Loucy (cell line): ENCODE measurements at regions not wholly inside any gene's neighbourhood (a gene's known extent, or its start where the extent isn't known, plus 50 kb on each side); places are given as distances from the start of the nearest gene placed in this dataset.
A peak's percentile ranks its signal among the peaks of the same experiment; 100 is the strongest.

Experiments used
- H2AFZ ChIP-seq: fragments of 200-600 bp; sonication (generic); 2 replicates; pipeline ENCODE4 v1.6.0; 2016; ENCODE audit warnings: antibody characterized with exemption, mild to moderate bottlenecking, low read length, moderate library complexity
- H3F3A ChIP-seq: fragments of 200-600 bp; 2 replicates; pipeline ENCODE4 v1.6.0; 2016; ENCODE audit warnings: antibody characterized with exemption, low read depth, mild to moderate bottlenecking
- H3K27me3 ChIP-seq: fragments of 200-600 bp; sonication (generic); 2 replicates; pipeline ENCODE4 v1.6.1; 2014; ENCODE audit warnings: low read length, mild to moderate bottlenecking; ENCODE audit not compliant: insufficient read depth, poor library complexity, severe bottlenecking
- H3K36me3 ChIP-seq: fragments of 200-600 bp; sonication (generic); 2 replicates; pipeline ENCODE4 v1.6.1; 2016; ENCODE audit warnings: low read length; ENCODE audit not compliant: insufficient read depth
- H3K4me1 ChIP-seq: fragments of 200-600 bp; sonication (generic); 2 replicates; pipeline ENCODE4 v1.5.1; 2014; ENCODE audit warnings: low read length, mild to moderate bottlenecking; ENCODE audit not compliant: insufficient read depth, poor library complexity, severe bottlenecking
- H3K4me2 ChIP-seq: fragments of 200-600 bp; sonication (generic); 2 replicates; pipeline ENCODE4 v1.6.0; 2014; ENCODE audit warnings: antibody characterized with exemption, low read length, low read depth, mild to moderate bottlenecking; ENCODE audit not compliant: poor library complexity, severe bottlenecking
- H3K4me3 ChIP-seq: fragments of 200-600 bp; sonication (generic); 2 replicates; pipeline ENCODE4 v1.5.1; 2014; ENCODE audit warnings: low read length, mild to moderate bottlenecking, mixed read lengths; ENCODE audit not compliant: poor library complexity, severe bottlenecking
- H3K79me2 ChIP-seq: fragments of 200-600 bp; sonication (generic); 2 replicates; pipeline ENCODE4 v1.6.1; 2014; ENCODE audit warnings: low read length; ENCODE audit not compliant: insufficient read depth
- H3K9ac ChIP-seq: fragments of 200-600 bp; sonication (generic); 2 replicates; pipeline ENCODE4 v1.6.0; 2014; ENCODE audit warnings: mild to moderate bottlenecking, low read depth, low read length, moderate library complexity; ENCODE audit not compliant: poor library complexity, severe bottlenecking
- H3K9me2 ChIP-seq: fragments of 200-600 bp; sonication (generic); replicated peaks from 2 replicates; pipeline ENCODE4 v1.6.1; 2016; ENCODE audit warnings: low read depth, low read length, mixed read lengths
- H3K9me3 ChIP-seq: fragments of 200-600 bp; sonication (generic); 2 replicates; pipeline ENCODE4 v1.6.1; 2014; ENCODE audit warnings: mild to moderate bottlenecking, antibody characterized with exemption, low read length, low read depth; ENCODE audit not compliant: insufficient read depth
- H4K20me1 ChIP-seq: fragments of 200-600 bp; sonication (generic); 2 replicates; pipeline ENCODE4 v1.6.0; 2014; ENCODE audit warnings: antibody characterized with exemption, low read length, mild to moderate bottlenecking; ENCODE audit not compliant: insufficient read depth, poor library complexity, severe bottlenecking
- EZH2phosphoT487 ChIP-seq: fragments of 200-600 bp; IDR thresholded peaks from 2 replicates; pipeline ENCODE4 v1.6.1; 2018; ENCODE audit warnings: antibody characterized with exemption, mild to moderate bottlenecking, moderate library complexity, borderline replicate concordance
- TF ChIP-seq, protein P1 (sequence below): fragments of 200-600 bp; sonication (generic); conservative IDR thresholded peaks from 2 replicates; pipeline ENCODE4 v1.5.1; 2014; ENCODE audit warnings: mild to moderate bottlenecking, antibody characterized with exemption, low read length

DNA sequence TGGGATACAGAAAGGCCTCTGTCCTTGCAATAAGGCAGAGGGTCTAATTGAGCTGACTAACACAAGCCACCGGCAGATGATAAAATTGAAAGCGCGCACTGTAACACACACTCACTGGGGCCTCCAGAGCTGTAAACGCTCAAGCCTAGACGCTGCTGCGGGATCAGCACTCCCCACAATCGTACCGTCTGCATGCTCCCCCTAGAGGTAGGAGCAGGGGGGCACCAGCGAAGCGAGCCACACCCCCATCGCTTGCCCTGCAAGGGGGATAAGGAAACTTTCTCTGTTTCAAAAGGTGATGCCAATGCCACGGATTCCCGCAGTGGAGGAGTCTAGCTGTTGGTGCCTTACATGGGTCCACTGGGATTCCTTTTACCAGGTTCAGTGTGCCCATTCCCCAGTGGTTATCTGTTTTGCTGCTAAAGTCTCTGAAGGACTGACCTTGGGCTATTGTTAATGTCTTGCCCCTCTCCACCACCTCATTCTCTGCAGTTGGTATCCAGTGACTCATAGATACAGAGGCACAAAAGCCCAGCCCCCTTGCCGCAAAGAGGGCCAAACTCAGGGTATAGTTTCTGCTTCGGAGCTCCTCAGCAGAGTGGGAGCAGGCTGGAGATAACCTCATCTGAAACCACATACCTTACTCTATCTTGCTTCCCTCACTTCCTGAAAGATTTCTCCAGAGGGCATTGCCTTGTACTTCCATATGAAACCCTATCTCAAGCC, 139.3 kb upstream of the KBTBD8 start:
- H3K9me3 ChIP-seq: no peaks in the 10 kb centered on the region
- H3K4me2 ChIP-seq: no peak overlapping the region
- peaks cover 12% of the 10 kb centered on the region for H3K4me1 ChIP-seq
- no peaks in the 10 kb centered on the region for H3F3A ChIP-seq
- H3K4me3 ChIP-seq: no peak overlapping the region
- H3K9ac ChIP-seq: no peak overlapping the region
- H3K9me2 ChIP-seq: no peaks in the 10 kb centered on the region
- TF ChIP-seq, protein P1, sequence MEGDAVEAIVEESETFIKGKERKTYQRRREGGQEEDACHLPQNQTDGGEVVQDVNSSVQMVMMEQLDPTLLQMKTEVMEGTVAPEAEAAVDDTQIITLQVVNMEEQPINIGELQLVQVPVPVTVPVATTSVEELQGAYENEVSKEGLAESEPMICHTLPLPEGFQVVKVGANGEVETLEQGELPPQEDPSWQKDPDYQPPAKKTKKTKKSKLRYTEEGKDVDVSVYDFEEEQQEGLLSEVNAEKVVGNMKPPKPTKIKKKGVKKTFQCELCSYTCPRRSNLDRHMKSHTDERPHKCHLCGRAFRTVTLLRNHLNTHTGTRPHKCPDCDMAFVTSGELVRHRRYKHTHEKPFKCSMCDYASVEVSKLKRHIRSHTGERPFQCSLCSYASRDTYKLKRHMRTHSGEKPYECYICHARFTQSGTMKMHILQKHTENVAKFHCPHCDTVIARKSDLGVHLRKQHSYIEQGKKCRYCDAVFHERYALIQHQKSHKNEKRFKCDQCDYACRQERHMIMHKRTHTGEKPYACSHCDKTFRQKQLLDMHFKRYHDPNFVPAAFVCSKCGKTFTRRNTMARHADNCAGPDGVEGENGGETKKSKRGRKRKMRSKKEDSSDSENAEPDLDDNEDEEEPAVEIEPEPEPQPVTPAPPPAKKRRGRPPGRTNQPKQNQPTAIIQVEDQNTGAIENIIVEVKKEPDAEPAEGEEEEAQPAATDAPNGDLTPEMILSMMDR: peak; percentile 47
- no peak for TF ChIP-seq EZH2phosphoT487
- no peaks in the 10 kb centered on the region for H3K79me2 ChIP-seq
- H3K36me3 ChIP-seq: no peaks in the 10 kb centered on the region
- no peaks in the 10 kb centered on the region for H4K20me1 ChIP-seq
- no peaks in the 10 kb centered on the region for H3K27me3 ChIP-seq
- no peak overlapping the region for H2AFZ ChIP-seq

DNA sequence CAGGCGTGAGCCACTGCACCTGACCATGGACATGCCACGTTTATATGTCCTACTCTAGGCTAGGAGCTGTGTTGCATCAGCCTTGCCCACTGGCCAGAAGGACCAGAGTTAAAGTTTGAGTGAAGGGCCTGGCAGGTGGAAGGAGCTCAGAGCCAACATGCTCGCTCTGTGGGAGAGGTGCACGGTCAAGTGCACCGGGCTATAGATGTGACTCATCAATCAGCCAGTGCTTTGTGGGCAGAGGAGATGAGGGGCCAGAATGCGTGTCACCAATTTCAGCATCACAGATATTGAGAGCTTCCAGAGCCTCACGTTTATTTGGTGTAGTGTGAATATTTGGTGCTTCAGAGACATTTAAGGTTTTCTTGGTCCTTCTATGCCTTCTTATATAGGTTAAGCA, 137.3 kb upstream of the KBTBD8 start:
- no peak for TF ChIP-seq EZH2phosphoT487
- TF ChIP-seq, protein P1: no peak
- Histone ChIP-seq H2AFZ (no peak overlapping the region), H3K4me2 (no peak overlapping the region), H3K36me3 (no peaks in the 10 kb centered on the region), H3K27me3 (no peaks in the 10 kb centered on the region), H3K9ac (no peak overlapping the region), H4K20me1 (no peaks in the 10 kb centered on the region), H3K9me2 (no peaks in the 10 kb centered on the region), H3K79me2 (no peaks in the 10 kb centered on the region), H3K4me3 (no peak overlapping the region), H3K4me1 (peaks cover 12% of the 10 kb centered on the region), H3F3A (no peaks in the 10 kb centered on the region), H3K9me3 (no peaks in the 10 kb centered on the region)

DNA sequence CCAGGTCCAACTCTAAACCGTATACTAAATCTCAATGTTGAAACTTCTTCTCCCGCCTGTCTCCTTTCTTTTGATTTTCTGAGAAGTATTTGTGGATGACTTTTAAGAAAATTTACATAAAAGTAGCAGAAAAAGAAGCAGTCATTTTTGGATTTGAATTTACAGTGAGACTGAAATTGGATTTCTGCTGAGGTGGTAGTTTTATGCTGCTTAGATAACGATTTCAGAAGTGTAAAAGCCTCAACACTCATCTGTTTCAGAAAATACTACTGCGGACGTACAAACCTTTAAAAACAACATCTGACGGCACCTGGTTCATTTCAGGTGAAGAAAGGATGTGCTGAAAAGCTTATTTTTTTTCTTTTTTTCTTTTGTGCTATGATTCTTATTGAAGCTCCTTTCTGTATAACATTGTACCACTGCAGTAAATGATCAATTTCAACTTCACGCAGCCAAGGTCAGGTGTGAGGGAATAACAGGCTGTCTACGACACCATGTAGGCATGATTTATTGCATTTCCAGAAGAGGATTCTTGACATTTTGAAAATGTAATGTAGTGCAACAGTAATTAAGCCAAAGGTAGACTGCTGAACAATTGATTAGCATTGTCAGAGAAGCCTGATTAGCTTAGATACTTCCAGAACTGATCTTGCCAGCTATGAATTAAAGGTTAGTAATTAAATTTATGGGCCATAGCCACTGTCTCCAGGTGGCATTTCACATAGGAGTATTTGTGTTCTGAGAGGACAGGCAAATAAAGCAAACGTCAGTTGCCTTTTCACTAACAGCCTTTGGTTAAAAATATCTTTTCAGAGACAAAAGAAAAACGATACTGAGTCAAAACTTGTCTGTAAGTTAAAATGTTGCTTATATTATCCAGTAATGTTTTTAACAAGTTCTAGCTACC, 134.6 kb upstream of the KBTBD8 start:
- no peak overlapping the region for H2AFZ ChIP-seq

More for the DNA sequence above, 134.6 kb upstream of the KBTBD8 start:
- TF ChIP-seq EZH2phosphoT487: no peak
- TF ChIP-seq, protein P1: no peak
- H3K9ac ChIP-seq: no peak overlapping the region
- H3K36me3 ChIP-seq: no peaks in the 10 kb centered on the region
- no peaks in the 10 kb centered on the region for H3K4me1 ChIP-seq
- no peak overlapping the region for H3K4me3 ChIP-seq
- H3F3A ChIP-seq: no peaks in the 10 kb centered on the region
- H3K9me3 ChIP-seq: no peaks in the 10 kb centered on the region
- no peaks in the 10 kb centered on the region for H4K20me1 ChIP-seq
- H3K79me2 ChIP-seq: no peaks in the 10 kb centered on the region
- no peaks in the 10 kb centered on the region for H3K27me3 ChIP-seq
- H3K9me2 ChIP-seq: no peaks in the 10 kb centered on the region
- no peak overlapping the region for H3K4me2 ChIP-seq
